GM19468 (cell line): ENCODE measurements at regions not wholly inside any gene's neighbourhood (a gene's known extent, or its start where the extent isn't known, plus 50 kb on each side); places are given as distances from the start of the nearest gene placed in this dataset.
"Not testable (repeated sequence)": the region's sequence is repeated elsewhere in the genome, so short reads cannot be mapped to it uniquely, and the experiment has no call there.

Experiments
- ATAC-seq: cut with Tn5 transposase; IDR thresholded peaks from one replicate; pipeline ENCODE4 v1.9.1; 2021; ENCODE audit warnings: mild to moderate bottlenecking, moderate library complexity, moderate number of reproducible peaks; ENCODE audit not compliant: unreplicated experiment; ENCODE audit errors: extremely low read depth

- ATAC-seq = no peak
Measured at GRCh38 chr10:28890121-28890950, 213.0 kb downstream of the BAMBI start.

- ATAC-seq = no peak
Measured at GRCh38 chr10:28891058-28891713, 213.9 kb downstream of the BAMBI start.

- no peak for ATAC-seq
Measured at GRCh38 chr10:28892818-28893547, 215.7 kb downstream of the BAMBI start.

GRCh38 chr10:28894146-28894545, 216.8 kb downstream of the BAMBI start:
- ATAC-seq = no peak

GRCh38 chr10:28895671-28896070, 218.3 kb downstream of the BAMBI start:
- ATAC-seq = not testable (repeated sequence)

GRCh38 chr10:28896791-28897409, 219.6 kb downstream of the BAMBI start:
- ATAC-seq = not testable (repeated sequence)

GRCh38 chr10:28897617-28898464, 220.5 kb downstream of the BAMBI start:
- ATAC-seq = no peak

- ATAC-seq = no peak
Measured at GRCh38 chr10:28902215-28902614, 224.9 kb downstream of the BAMBI start.

GRCh38 chr10:28903063-28903462, 225.7 kb downstream of the BAMBI start:
- no peak for ATAC-seq

- no peak for ATAC-seq
Measured at GRCh38 chr10:28903736-28904135, 226.4 kb downstream of the BAMBI start.

GRCh38 chr10:28905371-28905770, 228.1 kb downstream of the BAMBI start:
- ATAC-seq = no peak

GRCh38 chr10:28906011-28906411, 228.7 kb downstream of the BAMBI start:
- ATAC-seq = no peak

- no peak for ATAC-seq
Measured at GRCh38 chr10:28906415-28906814, 229.1 kb downstream of the BAMBI start.

GRCh38 chr10:28906934-28907333, 229.6 kb downstream of the BAMBI start:
- no peak for ATAC-seq

GRCh38 chr10:28909875-28910274, 232.6 kb downstream of the BAMBI start:
- no peak for ATAC-seq

GRCh38 chr10:28910956-28911355, 233.6 kb downstream of the BAMBI start:
- ATAC-seq = no peak

- ATAC-seq = not testable (repeated sequence)
Measured at GRCh38 chr10:28911511-28911910, 234.2 kb downstream of the BAMBI start.

- ATAC-seq = no peak
Measured at GRCh38 chr10:28912017-28912783, 234.9 kb downstream of the BAMBI start.
